ENCODE measurements at regions not wholly inside any gene's neighbourhood (a gene's known extent, or its start where the extent isn't known, plus 50 kb on each side); places are given as distances from the start of the nearest gene placed in this dataset.

DNA sequence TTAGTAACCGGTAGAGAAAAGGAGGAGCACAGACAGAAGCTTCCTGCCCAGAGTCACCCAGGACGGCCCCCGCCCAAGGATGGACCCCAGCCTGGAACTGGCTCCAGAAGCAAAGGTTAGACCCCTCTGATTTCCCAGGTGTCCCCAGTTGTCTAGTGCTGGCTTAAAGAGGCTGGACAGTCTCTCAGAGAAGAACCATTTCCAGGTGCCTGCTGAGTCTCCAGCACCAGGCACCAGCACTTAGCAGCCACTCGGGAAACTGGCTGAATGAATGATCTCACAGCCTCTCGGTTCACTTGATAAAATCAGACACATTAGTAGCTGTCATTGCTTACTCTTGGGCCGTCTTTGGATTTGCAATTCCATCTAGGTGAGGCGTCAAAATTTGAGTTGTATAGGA, 139.7 kb upstream of the HES1 start:
- TF ChIP-seq EZH2phosphoT487 (IDR thresholded peaks at IDR 0.05; ENCODE audit: low read depth, severe bottlenecking, unreplicated experiment) (no peak), EZH2 (IDR thresholded peaks at IDR 0.05; ENCODE audit: borderline replicate concordance) (no peak)
- TF ChIP-seq, protein P1, sequence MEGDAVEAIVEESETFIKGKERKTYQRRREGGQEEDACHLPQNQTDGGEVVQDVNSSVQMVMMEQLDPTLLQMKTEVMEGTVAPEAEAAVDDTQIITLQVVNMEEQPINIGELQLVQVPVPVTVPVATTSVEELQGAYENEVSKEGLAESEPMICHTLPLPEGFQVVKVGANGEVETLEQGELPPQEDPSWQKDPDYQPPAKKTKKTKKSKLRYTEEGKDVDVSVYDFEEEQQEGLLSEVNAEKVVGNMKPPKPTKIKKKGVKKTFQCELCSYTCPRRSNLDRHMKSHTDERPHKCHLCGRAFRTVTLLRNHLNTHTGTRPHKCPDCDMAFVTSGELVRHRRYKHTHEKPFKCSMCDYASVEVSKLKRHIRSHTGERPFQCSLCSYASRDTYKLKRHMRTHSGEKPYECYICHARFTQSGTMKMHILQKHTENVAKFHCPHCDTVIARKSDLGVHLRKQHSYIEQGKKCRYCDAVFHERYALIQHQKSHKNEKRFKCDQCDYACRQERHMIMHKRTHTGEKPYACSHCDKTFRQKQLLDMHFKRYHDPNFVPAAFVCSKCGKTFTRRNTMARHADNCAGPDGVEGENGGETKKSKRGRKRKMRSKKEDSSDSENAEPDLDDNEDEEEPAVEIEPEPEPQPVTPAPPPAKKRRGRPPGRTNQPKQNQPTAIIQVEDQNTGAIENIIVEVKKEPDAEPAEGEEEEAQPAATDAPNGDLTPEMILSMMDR (IDR thresholded peaks at IDR 0.05; ENCODE audit: poor library complexity): no peak

Measured in hepatocyte (in vitro differentiated cells).